GM12878 (cell line): ENCODE measurements at regions not wholly inside any gene's neighbourhood (a gene's known extent, or its start where the extent isn't known, plus 50 kb on each side); places are given as distances from the start of the nearest gene placed in this dataset.

Source experiments
- ATAC-seq: fragments of 200-7000 bp; cut with Tn5 transposase; 3 replicates; pipeline ENCODE4 v1.9.1; 2020; ENCODE audit warnings: mild to moderate bottlenecking, moderate library complexity
- BruUV-seq: library from RNA; stranded (reverse); fragments of 400-500 nt; replicated peaks from 2 replicates; lab custom pipeline; 2021; lab: Mats Ljungman, UMichigan
- CTCF ChIA-PET: fragments of 300-600 bp; sonication (Branson Sonifier 250); formaldehyde crosslinking; extraction: SDS; loops from one replicate; lab custom pipeline; 2021; ENCODE audit warnings: inconsistent platforms; lab: Yijun Ruan, JAX
- POLR2A ChIA-PET: fragments of 350-600 bp; formaldehyde crosslinking; extraction: SDS; loops from one replicate; lab custom pipeline; 2021; ENCODE audit warnings: inconsistent platforms; lab: Charles Lee
- RAD21 ChIA-PET: fragments of 300-600 bp; sonication (Branson Sonifier 250); formaldehyde crosslinking; loops from one replicate; lab custom pipeline; 2023; ENCODE audit warnings: antibody characterized with exemption; ENCODE audit not compliant: unreplicated experiment; lab: Charles Lee
- SMC1A ChIA-PET: fragments of 300-600 bp; sonication (Branson Sonifier 250); formaldehyde crosslinking; loops from one replicate; lab custom pipeline; 2023; ENCODE audit not compliant: unreplicated experiment, uncharacterized antibody; lab: Charles Lee
- DNase-seq: peaks from one replicate; pipeline ENCODE4 v3.0.0-alpha.2; 2011; ENCODE audit warnings: low read depth, low spot score
- FAIRE-seq: peaks from 3 replicates; lab custom pipeline; 2011; peaks lifted over from hg19 to GRCh38; lab: Jason Lieb, UNC
- H2AFZ ChIP-seq: 2 replicates; pipeline ENCODE4 v1.6.0; 2011; ENCODE audit warnings: low read depth, low read length, control low read depth; ENCODE audit not compliant: control insufficient read depth
- H3K27ac ChIP-seq: 2 replicates; pipeline ENCODE4 v1.5.1; 2011; ENCODE audit warnings: control low read depth; ENCODE audit not compliant: control insufficient read depth, insufficient read depth
- H3K27me3 ChIP-seq, 2 experiments: replicated peaks in 1 of 2; 2 replicates each; pipeline versions ENCODE4 v1.6.0 to v1.6.1; 2011; ENCODE audit warnings: low read length in 1 of 2; ENCODE audit not compliant: control insufficient read depth in 2 of 2, insufficient read depth in 2 of 2
- H3K36me3 ChIP-seq, 2 experiments: 2 replicates each; pipeline ENCODE4 v1.5.1; 2011; ENCODE audit warnings: low read length in 1 of 2; ENCODE audit not compliant: control insufficient read depth in 2 of 2, insufficient read depth in 2 of 2
- H3K4me1 ChIP-seq: 2 replicates; pipeline ENCODE4 v1.6.1; 2011; ENCODE audit warnings: mild to moderate bottlenecking, low read length, moderate library complexity, mixed read lengths; ENCODE audit not compliant: control insufficient read depth, insufficient read depth
- H3K4me2 ChIP-seq: 2 replicates; pipeline ENCODE4 v1.6.0; 2011; ENCODE audit warnings: control low read depth; ENCODE audit not compliant: control insufficient read depth, insufficient read depth
- H3K4me3 ChIP-seq: fragments of 200-600 bp; sonication (generic); 2 replicates; pipeline ENCODE4 v1.5.1; 2016
- H3K79me2 ChIP-seq: 2 replicates; pipeline ENCODE4 v1.6.0; 2011; ENCODE audit warnings: low read length; ENCODE audit not compliant: control insufficient read depth, insufficient read depth
- H3K9ac ChIP-seq: 2 replicates; pipeline ENCODE4 v1.8.0; 2011; ENCODE audit warnings: low read length, control low read depth, mixed read lengths; ENCODE audit not compliant: control insufficient read depth, insufficient read depth
- H3K9me3 ChIP-seq: replicated peaks from 3 replicates; pipeline ENCODE4 v1.5.1; 2011; ENCODE audit warnings: mild to moderate bottlenecking, low read length; ENCODE audit not compliant: control insufficient read depth, insufficient read depth
- H4K20me1 ChIP-seq: 2 replicates; pipeline ENCODE4 v1.6.0; 2011; ENCODE audit not compliant: control insufficient read depth, insufficient read depth
- ATF2 ChIP-seq: IDR thresholded peaks from 2 replicates; pipeline ENCODE4 v1.6.1; 2012; ENCODE audit warnings: low read length, inconsistent platforms
- BCL11A ChIP-seq: IDR thresholded peaks from 2 replicates; pipeline ENCODE4 v1.6.1; 2011; ENCODE audit warnings: low read depth, low read length
- BCLAF1 ChIP-seq: fragments of 450-650 bp; IDR thresholded peaks from 2 replicates; pipeline ENCODE4 v1.6.1; 2017; ENCODE audit warnings: antibody characterized with exemption, mild to moderate bottlenecking, moderate library complexity
- BHLHE40 ChIP-seq, 2 experiments: fragments of 450-650 bp in 1 of 2; IDR thresholded peaks; 2 replicates each; pipeline ENCODE4 v1.6.1; 2011 to 2017; ENCODE audit warnings: low read depth in 2 of 2, borderline replicate concordance in 1 of 2, improper control_type of control experiment in 1 of 2, low read length in 1 of 2, mild to moderate bottlenecking in 1 of 2
- CEBPZ ChIP-seq: fragments of 150-350 bp; IDR thresholded peaks from 2 replicates; pipeline ENCODE4 v1.6.1; 2016; ENCODE audit warnings: low read depth, low read length
- CHD4 ChIP-seq: fragments of 200-600 bp; sonication (generic); IDR thresholded peaks from 2 replicates; pipeline ENCODE4 v1.6.1; 2016; ENCODE audit warnings: mild to moderate bottlenecking
- FOS ChIP-seq: IDR thresholded peaks from 3 replicates; pipeline ENCODE4 v1.6.1; 2011; ENCODE audit warnings: borderline replicate concordance; ENCODE audit not compliant: insufficient read length; ENCODE audit errors: extremely low read depth
- HDAC2 ChIP-seq: fragments of 200-600 bp; sonication (generic); IDR thresholded peaks from 2 replicates; pipeline ENCODE4 v1.6.1; 2017
- IKZF2 ChIP-seq, 2 experiments: fragments of 450-650 bp; IDR thresholded peaks; 2 replicates each; pipeline ENCODE4 v1.6.1; 2017; ENCODE audit warnings: mild to moderate bottlenecking in 2 of 2, moderate library complexity in 2 of 2
- SIN3A ChIP-seq: IDR thresholded peaks from 2 replicates; pipeline ENCODE4 v1.6.1; 2012; ENCODE audit warnings: low read depth, low read length, improper control_type of control experiment
- SMARCA5 ChIP-seq: fragments of 450-650 bp; IDR thresholded peaks from 2 replicates; pipeline ENCODE4 v1.6.1; 2017; ENCODE audit warnings: mild to moderate bottlenecking
- SREBF2 ChIP-seq: IDR thresholded peaks from 2 replicates; pipeline ENCODE4 v1.6.1; 2012; ENCODE audit warnings: mild to moderate bottlenecking, low read length
- SUZ12 ChIP-seq: fragments of 200-600 bp; sonication (generic); IDR thresholded peaks from one replicate; pipeline ENCODE4 v1.6.1; 2018; ENCODE audit warnings: antibody characterized with exemption, mild to moderate bottlenecking; ENCODE audit not compliant: unreplicated experiment
- ZBTB11 ChIP-seq: fragments of 450-650 bp; formaldehyde crosslinking; IDR thresholded peaks from 2 replicates; pipeline ENCODE4 v1.5.0; 2022; ENCODE audit warnings: mild to moderate bottlenecking, missing genetic modification characterization
- ZNF274 ChIP-seq: IDR thresholded peaks from one replicate; pipeline ENCODE4 v1.8.0; 2011; ENCODE audit not compliant: insufficient read length, insufficient read depth
- WGBS: methylation state at CpG from one replicate; pipeline ENCODE4 v1.1.6; 2016; ENCODE audit warnings: low lambda C conversion rate; ENCODE audit not compliant: insufficient replicate concordance, insufficient coverage; ENCODE audit errors: missing lambda C conversion rate; 5-methylcytosine and 5-hydroxymethylcytosine counted together
- in situ Hi-C: fragments of 300-500 bp; cut with MboI; formaldehyde crosslinking; loops from 9 replicates; pipeline ENCODE4 v1.14.3; 2018; ENCODE audit warnings: mixed read lengths
- intact Hi-C: fragments of 100-400 bp; cut with micrococcal nuclease; formaldehyde crosslinking; loops from one replicate; pipeline ENCODE4 v1.14.2; 2022; ENCODE audit not compliant: unreplicated experiment

GRCh38 chr11:121917482-121917881, 198.5 kb downstream of the BLID start:
- DNase-seq (no peak), ATAC-seq (no peak), FAIRE-seq (no peak)
- POLR2A ChIA-PET: no interaction called here
- Histone ChIP-seq H3K9me3 (no peaks in the 10 kb centered on the region), H3K36me3 (no peaks in the 10 kb centered on the region), H3K27ac (no peak overlapping the region), H3K27me3 (no peaks in the 10 kb centered on the region), H3K4me3 (no peak overlapping the region), H2AFZ (no peak overlapping the region), H3K4me1 (no peaks in the 10 kb centered on the region), H3K4me2 (no peak overlapping the region), H4K20me1 (no peaks in the 10 kb centered on the region), H3K79me2 (no peaks in the 10 kb centered on the region), H3K9ac (no peak overlapping the region)
- 19% methylated on average over 1 of the region's 1 CpG for WGBS
- no TSS peak for BruUV-seq
- CTCF ChIA-PET: no interaction called here
- RAD21 ChIA-PET: no interaction called here
- intact Hi-C loops (no loop called here), in situ Hi-C loops (no loop called here)
- SMC1A ChIA-PET: no interaction called here
- TF ChIP-seq ATF2: no peak
- no peak for TF ChIP-seq HDAC2
- TF ChIP-seq CHD4: no peak
- no peak for TF ChIP-seq SREBF2
- no peak for TF ChIP-seq ZBTB11 (CRISPR knock-in tag)
- TF ChIP-seq BHLHE40 (IDR thresholded peaks at IDR 0.05; ENCODE audit: borderline replicate concordance in 1 of 2, low read depth in 2 of 2, low read length in 1 of 2): no peak
- TF ChIP-seq CEBPZ: no peak
- no peak for TF ChIP-seq SUZ12
- TF ChIP-seq BCL11A: no peak
- no peak for TF ChIP-seq FOS
- no peak for TF ChIP-seq SIN3A
- TF ChIP-seq IKZF2 (IDR thresholded peaks at IDR 0.05): no peak
- TF ChIP-seq ZNF274: no peak
- no peak for TF ChIP-seq SMARCA5
- TF ChIP-seq BCLAF1: no peak
